ENCODE measurements at regions not wholly inside any gene's neighbourhood (a gene's known extent, or its start where the extent isn't known, plus 50 kb on each side); places are given as distances from the start of the nearest gene placed in this dataset.

GRCh38 chr2:240206630-240207029 lies 66.2 kb upstream of the OTOS start:
- no peaks in the 10 kb centered on the region for H3K79me2 ChIP-seq (ENCODE audit: low read length)
- H3K4me2 ChIP-seq (ENCODE audit: low read depth, low read length): no peak overlapping the region
- H4K20me1 ChIP-seq (ENCODE audit: insufficient read depth, low read length): no peaks in the 10 kb centered on the region
- H2AFZ ChIP-seq (ENCODE audit: low read length): no peak overlapping the region
- no peak overlapping the region for H3K4me3 ChIP-seq (ENCODE audit: low read length)
- DNase-seq: no peak
- H3K4me1 ChIP-seq (ENCODE audit: low read length): no peaks in the 10 kb centered on the region
- H3K9me2 ChIP-seq (replicated peaks; ENCODE audit: insufficient read depth, low read length): no peaks in the 10 kb centered on the region
- H3K9me3 ChIP-seq (replicated peaks; ENCODE audit: insufficient read depth, low read length): no peaks in the 10 kb centered on the region
- TF ChIP-seq CTCF (IDR thresholded peaks at IDR 0.05; ENCODE audit: low read length) (no peak), EZH2phosphoT487 (IDR thresholded peaks at IDR 0.05; ENCODE audit: low read length) (no peak), EZH2 (optimal IDR thresholded peaks at IDR 0.05; ENCODE audit: low read depth, low read length) (no peak)
- no peak overlapping the region for H3K27ac ChIP-seq (ENCODE audit: low read length)
- no peak overlapping the region for H3K9ac ChIP-seq (ENCODE audit: low read length)
- no peaks in the 10 kb centered on the region for H3F3A ChIP-seq (ENCODE audit: insufficient read depth, low read length)
- H3K27me3 ChIP-seq (replicated peaks; ENCODE audit: insufficient read depth, low read length): peaks cover 68% of the 10 kb centered on the region
- no peaks in the 10 kb centered on the region for H3K36me3 ChIP-seq (replicated peaks; ENCODE audit: insufficient read depth, low read length)

GRCh38 chr2:240207661-240208060 lies 67.2 kb upstream of the OTOS start:
- no peak for TF ChIP-seq CTCF (IDR thresholded peaks at IDR 0.05; ENCODE audit: low read length)
- TF ChIP-seq EZH2phosphoT487 (IDR thresholded peaks at IDR 0.05; ENCODE audit: low read length): no peak
- no peak for TF ChIP-seq EZH2 (optimal IDR thresholded peaks at IDR 0.05; ENCODE audit: low read depth, low read length)
- Histone ChIP-seq H3K27me3 (replicated peaks; ENCODE audit: insufficient read depth, low read length) (peaks cover 60% of the 10 kb centered on the region), H3F3A (ENCODE audit: insufficient read depth, low read length) (no peaks in the 10 kb centered on the region), H3K4me1 (ENCODE audit: low read length) (no peaks in the 10 kb centered on the region), H3K27ac (ENCODE audit: low read length) (no peak overlapping the region), H4K20me1 (ENCODE audit: insufficient read depth, low read length) (no peaks in the 10 kb centered on the region), H3K36me3 (replicated peaks; ENCODE audit: insufficient read depth, low read length) (no peaks in the 10 kb centered on the region), H2AFZ (ENCODE audit: low read length) (no peak overlapping the region), H3K9me2 (replicated peaks; ENCODE audit: insufficient read depth, low read length) (no peaks in the 10 kb centered on the region), H3K9me3 (replicated peaks; ENCODE audit: insufficient read depth, low read length) (no peaks in the 10 kb centered on the region), H3K4me3 (ENCODE audit: low read length) (no peak overlapping the region), H3K9ac (ENCODE audit: low read length) (no peak overlapping the region), H3K4me2 (ENCODE audit: low read depth, low read length) (no peak overlapping the region), H3K79me2 (ENCODE audit: low read length) (no peaks in the 10 kb centered on the region)
- no peak for DNase-seq

GRCh38 chr2:240208096-240208495 lies 67.6 kb upstream of the OTOS start:
- Histone ChIP-seq H3K4me3 (ENCODE audit: low read length) (no peak overlapping the region), H3K27me3 (replicated peaks; ENCODE audit: insufficient read depth, low read length) (peaks cover 60% of the 10 kb centered on the region), H3K9me2 (replicated peaks; ENCODE audit: insufficient read depth, low read length) (no peaks in the 10 kb centered on the region), H3K27ac (ENCODE audit: low read length) (no peak overlapping the region), H3K4me1 (ENCODE audit: low read length) (no peaks in the 10 kb centered on the region), H2AFZ (ENCODE audit: low read length) (no peak overlapping the region), H3K9me3 (replicated peaks; ENCODE audit: insufficient read depth, low read length) (no peaks in the 10 kb centered on the region), H3K9ac (ENCODE audit: low read length) (no peak overlapping the region), H3K79me2 (ENCODE audit: low read length) (no peaks in the 10 kb centered on the region), H4K20me1 (ENCODE audit: insufficient read depth, low read length) (no peaks in the 10 kb centered on the region), H3K36me3 (replicated peaks; ENCODE audit: insufficient read depth, low read length) (no peaks in the 10 kb centered on the region), H3F3A (ENCODE audit: insufficient read depth, low read length) (no peaks in the 10 kb centered on the region), H3K4me2 (ENCODE audit: low read depth, low read length) (no peak overlapping the region)
- no peak for DNase-seq
- TF ChIP-seq EZH2phosphoT487 (IDR thresholded peaks at IDR 0.05; ENCODE audit: low read length) (no peak), CTCF (IDR thresholded peaks at IDR 0.05; ENCODE audit: low read length) (no peak), EZH2 (optimal IDR thresholded peaks at IDR 0.05; ENCODE audit: low read depth, low read length) (no peak)
